H1 (cell line): ENCODE measurements at regions not wholly inside any gene's neighbourhood (a gene's known extent, or its start where the extent isn't known, plus 50 kb on each side); places are given as distances from the start of the nearest gene placed in this dataset.
"Not testable (repeated sequence)": the region's sequence is repeated elsewhere in the genome, so short reads cannot be mapped to it uniquely, and the experiment has no call there.

ENCODE experiments used
- CTCF ChIA-PET: fragments of 300-600 bp; sonication (Branson Sonifier 250); formaldehyde crosslinking; loops from one replicate; lab custom pipeline; 2021; ENCODE audit not compliant: partially characterized antibody; lab: Charles Lee
- POLR2A ChIA-PET: fragments of 300-600 bp; sonication (Branson Sonifier 250); formaldehyde crosslinking; loops from one replicate; lab custom pipeline; 2021; ENCODE audit warnings: inconsistent platforms; ENCODE audit not compliant: partially characterized antibody; lab: Charles Lee
- DNase-seq, 2 experiments: peaks; one replicate each; pipeline versions ENCODE4 v3.0.0 to v3.0.0-alpha.2; 2010 to 2022; ENCODE audit warnings: low spot score in 2 of 2, low read depth in 1 of 2, mixed read lengths in 1 of 2
- FAIRE-seq: peaks from 2 replicates; lab custom pipeline; 2011; peaks lifted over from hg19 to GRCh38; lab: Jason Lieb, UNC
- H2AFZ ChIP-seq: 2 replicates; pipeline ENCODE4 v1.8.1; 2012; ENCODE audit warnings: low read length, inconsistent platforms
- H2AK5ac ChIP-seq: 2 replicates; pipeline ENCODE4 v1.6.1; 2013; ENCODE audit warnings: low read depth, low read length
- H2BK120ac ChIP-seq: replicated peaks from 2 replicates; pipeline ENCODE3; 2013; ENCODE audit warnings: low read depth, low read length, inconsistent platforms
- H2BK12ac ChIP-seq: 2 replicates; pipeline ENCODE4 v1.6.1; 2013; ENCODE audit warnings: low read depth, low read length
- H2BK15ac ChIP-seq: 2 replicates; pipeline ENCODE4 v1.6.1; 2013; ENCODE audit warnings: low read length
- H2BK20ac ChIP-seq: 2 replicates; pipeline ENCODE4 v1.6.1; 2013; ENCODE audit warnings: low read length
- H2BK5ac ChIP-seq: 2 replicates; pipeline ENCODE4 v1.6.1; 2013; ENCODE audit warnings: low read depth, low read length
- H3K14ac ChIP-seq: 2 replicates; pipeline ENCODE4 v1.6.1; 2013; ENCODE audit warnings: inconsistent platforms; ENCODE audit not compliant: insufficient read length
- H3K18ac ChIP-seq: 2 replicates; pipeline ENCODE4 v1.6.1; 2013; ENCODE audit warnings: low read length; ENCODE audit errors: extremely low read depth
- H3K23ac ChIP-seq: 2 replicates; pipeline ENCODE4 v1.6.1; 2013; ENCODE audit warnings: inconsistent platforms; ENCODE audit not compliant: insufficient read length
- H3K23me2 ChIP-seq: 2 replicates; pipeline ENCODE4 v1.6.1; 2013; ENCODE audit warnings: low read depth, low read length
- H3K27ac ChIP-seq: 2 replicates; pipeline ENCODE4 v1.6.1; 2011; ENCODE audit warnings: low read depth, low read length, inconsistent platforms
- H3K27me3 ChIP-seq, 4 experiments: replicated peaks in 1 of 4; 1 replicate in 1 of 4; 2 replicates in 3 of 4; pipeline versions ENCODE4 v1.6.1 to v1.8.1; 2011 to 2013; ENCODE audit warnings: low read length in 3 of 4, mild to moderate bottlenecking in 3 of 4, inconsistent platforms in 2 of 4, mixed read lengths in 2 of 4, moderate library complexity in 1 of 4; ENCODE audit not compliant: control insufficient read depth in 3 of 4, insufficient read depth in 3 of 4; ENCODE audit errors: extremely low read depth in 1 of 4
- H3K36me3 ChIP-seq, 4 experiments: 2 replicates each; pipeline versions ENCODE4 v1.6.1 to v1.8.1; 2011 to 2013; ENCODE audit warnings: mild to moderate bottlenecking in 4 of 4, low read length in 3 of 4, moderate library complexity in 2 of 4, control low read depth in 1 of 4, inconsistent platforms in 1 of 4; ENCODE audit not compliant: insufficient read depth in 4 of 4, control insufficient read depth in 2 of 4
- H3K4ac ChIP-seq: replicated peaks from 2 replicates; pipeline ENCODE3; 2013; ENCODE audit warnings: low read length, low read depth, mixed read lengths, inconsistent platforms; ENCODE audit not compliant: insufficient read length
- H3K4me1 ChIP-seq, 4 experiments: replicated peaks in 1 of 4; 1 replicate in 1 of 4; 2 replicates in 3 of 4; pipeline versions ENCODE4 v1.6.1 to v1.8.1; 2011 to 2013; ENCODE audit warnings: low read length in 3 of 4, inconsistent platforms in 2 of 4, mixed read lengths in 1 of 4; ENCODE audit not compliant: insufficient read depth in 4 of 4, control insufficient read depth in 3 of 4
- H3K4me2 ChIP-seq, 2 experiments: 2 replicates each; pipeline versions ENCODE4 v1.6.1 to v1.8.1; 2011 to 2013; ENCODE audit warnings: low read depth in 2 of 2, low read length in 2 of 2, control low read depth in 1 of 2, inconsistent platforms in 1 of 2, mild to moderate bottlenecking in 1 of 2; ENCODE audit not compliant: insufficient read depth in 1 of 2
- H3K4me3 ChIP-seq, 4 experiments: fragments of 200-600, 300-600 bp in 1 of 4; sonication (generic), shearing (Covaris generic), sonication (Bioruptor Twin) in 1 of 4; 2 replicates each; pipeline versions ENCODE4 v1.5.1 to v1.8.1; 2011 to 2016; ENCODE audit warnings: low read length in 4 of 4, low read depth in 3 of 4, control low read depth in 2 of 4, inconsistent platforms in 2 of 4, mild to moderate bottlenecking in 2 of 4, mixed read lengths in 1 of 4, moderate library complexity in 1 of 4; ENCODE audit not compliant: insufficient read depth in 2 of 4; ENCODE audit errors: extremely low read depth in 1 of 4
- H3K56ac ChIP-seq: replicated peaks from 2 replicates; pipeline ENCODE3; 2013; ENCODE audit warnings: low read depth, mild to moderate bottlenecking, mixed read lengths, low read length, inconsistent platforms; ENCODE audit not compliant: insufficient read length
- H3K79me1 ChIP-seq: 2 replicates; pipeline ENCODE4 v1.6.1; 2013; ENCODE audit warnings: low read depth, low read length, control low read depth
- H3K79me2 ChIP-seq, 2 experiments: 2 replicates each; pipeline versions ENCODE4 v1.6.1 to v1.8.1; 2012 to 2013; ENCODE audit warnings: low read length in 2 of 2, mild to moderate bottlenecking in 2 of 2, inconsistent platforms in 1 of 2; ENCODE audit not compliant: insufficient read depth in 2 of 2, control insufficient read depth in 1 of 2
- H3K9ac ChIP-seq, 4 experiments: replicated peaks in 1 of 4; 1 replicate in 1 of 4; 2 replicates in 3 of 4; pipeline versions ENCODE4 v1.6.1 to v1.8.1; 2011 to 2013; ENCODE audit warnings: low read depth in 3 of 4, low read length in 3 of 4, control low read depth in 2 of 4, mild to moderate bottlenecking in 2 of 4, moderate library complexity in 2 of 4, inconsistent platforms in 1 of 4; ENCODE audit errors: extremely low read depth in 1 of 4
- H3K9me3 ChIP-seq, 2 experiments: 2 replicates each; pipeline versions ENCODE4 v1.6.1 to v1.8.1; 2012 to 2013; ENCODE audit warnings: mild to moderate bottlenecking in 2 of 2, moderate library complexity in 2 of 2, control low read depth in 1 of 2, inconsistent platforms in 1 of 2, low read depth in 1 of 2, low read length in 1 of 2, mixed read lengths in 1 of 2; ENCODE audit not compliant: insufficient read depth in 2 of 2
- H4K20me1 ChIP-seq, 2 experiments: replicated peaks in 1 of 2; 2 replicates each; pipeline versions ENCODE3 to v1.8.1; 2011 to 2013; ENCODE audit warnings: inconsistent platforms in 2 of 2, low read length in 2 of 2, mild to moderate bottlenecking in 1 of 2; ENCODE audit not compliant: insufficient read depth in 2 of 2, control insufficient read depth in 1 of 2
- H4K5ac ChIP-seq: 2 replicates; pipeline ENCODE4 v1.6.1; 2013; ENCODE audit warnings: low read length, low read depth, mixed read lengths, inconsistent platforms; ENCODE audit not compliant: insufficient read length
- H4K8ac ChIP-seq: 2 replicates; pipeline ENCODE4 v1.8.0; 2013; ENCODE audit warnings: mild to moderate bottlenecking, moderate library complexity, low read length, inconsistent platforms; ENCODE audit not compliant: insufficient read depth; ENCODE audit errors: extremely low read depth
- H4K91ac ChIP-seq: replicated peaks from 2 replicates; pipeline ENCODE3; 2013; ENCODE audit warnings: low read length, mixed read lengths, inconsistent platforms; ENCODE audit not compliant: insufficient read length
- WGBS, 2 experiments: shearing (Covaris generic) in 1 of 2; methylation state at CpG; one replicate each; pipeline versions ENCODE4 v1.1.6 to v1.1.7; 2013 to 2015; ENCODE audit warnings: low lambda C conversion rate in 2 of 2, mixed read lengths in 2 of 2, inconsistent platforms in 1 of 2, low coverage in 1 of 2, missing lambda C conversion rate in 1 of 2; ENCODE audit not compliant: insufficient replicate concordance in 2 of 2, insufficient coverage in 1 of 2, insufficient read length in 1 of 2; ENCODE audit errors: extremely low coverage in 1 of 2, missing lambda C conversion rate in 1 of 2; 5-methylcytosine and 5-hydroxymethylcytosine counted together

DNA sequence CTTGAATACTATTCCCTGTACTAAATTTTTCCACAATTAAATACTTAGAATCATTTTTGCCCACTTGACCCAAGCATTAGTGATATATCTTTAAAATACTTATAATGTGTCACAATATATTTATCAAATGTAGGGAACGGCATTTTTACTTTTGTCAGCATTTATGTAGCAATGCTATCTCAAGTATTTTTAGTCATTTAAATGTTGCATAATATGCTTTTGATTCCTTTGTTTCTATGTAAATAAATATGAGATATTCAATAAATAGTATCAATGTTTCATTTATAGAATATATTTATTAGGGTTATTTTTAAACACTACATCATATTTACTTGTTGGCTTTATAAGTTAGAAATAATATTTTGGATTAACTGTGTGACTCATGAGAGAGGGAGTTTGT lies 199.7 kb upstream of the WSB1 start:
- H3K79me2 ChIP-seq, H3K56ac ChIP-seq, H3K27me3 ChIP-seq, H3K4me1 ChIP-seq, H3K4me3 ChIP-seq, H4K8ac ChIP-seq, H2AFZ ChIP-seq, H2AK5ac ChIP-seq, H3K4me2 ChIP-seq, H2BK12ac ChIP-seq, DNase-seq, FAIRE-seq, H3K4ac ChIP-seq, H3K23me2 ChIP-seq, H2BK120ac ChIP-seq, H3K79me1 ChIP-seq, H4K91ac ChIP-seq, H2BK5ac ChIP-seq, H4K20me1 ChIP-seq, CTCF ChIA-PET, H4K5ac ChIP-seq, H2BK20ac ChIP-seq, H3K14ac ChIP-seq, H3K23ac ChIP-seq, POLR2A ChIA-PET, H3K9ac ChIP-seq, H2BK15ac ChIP-seq, H3K27ac ChIP-seq, H3K36me3 ChIP-seq, H3K18ac ChIP-seq: not testable (repeated sequence)
- 82% methylated on average over 1 of the region's 1 CpG; no CpG with 5 or more reads in 1 of the 2 experiments for WGBS, 2 experiments
- peaks cover 25 to 40% of the 10 kb centered on the region in 2 experiments for H3K9me3 ChIP-seq

GRCh38 chr17:27095821-27096220 lies 198.1 kb upstream of the WSB1 start:
- 93% methylated on average over 4 of the region's 4 CpGs; no CpG with 5 or more reads in 1 of the 2 experiments for whole genome bisulfite sequencing, 2 experiments
- H2AK5ac ChIP-seq, H2BK20ac ChIP-seq, FAIRE-seq, DNase-seq, H2BK120ac ChIP-seq, H4K5ac ChIP-seq, H4K91ac ChIP-seq, H3K23me2 ChIP-seq, H2BK12ac ChIP-seq, H3K14ac ChIP-seq, H3K36me3 ChIP-seq, H3K23ac ChIP-seq, H3K4me2 ChIP-seq, POLR2A ChIA-PET, H3K56ac ChIP-seq, H3K9ac ChIP-seq, H2BK15ac ChIP-seq, H4K20me1 ChIP-seq, H3K79me2 ChIP-seq, H3K4ac ChIP-seq, H2BK5ac ChIP-seq, H3K27me3 ChIP-seq, H3K79me1 ChIP-seq, H4K8ac ChIP-seq, H2AFZ ChIP-seq, CTCF ChIA-PET, H3K27ac ChIP-seq, H3K4me1 ChIP-seq, H3K18ac ChIP-seq, H3K4me3 ChIP-seq: not testable (repeated sequence)
- peaks cover 16 to 24% of the 10 kb centered on the region in 2 experiments for H3K9me3 ChIP-seq
